ENCODE measurements at regions not wholly inside any gene's neighbourhood (a gene's known extent, or its start where the extent isn't known, plus 50 kb on each side); places are given as distances from the start of the nearest gene placed in this dataset.
A peak's percentile ranks its signal among the peaks of the same experiment; 100 is the strongest.

DNA sequence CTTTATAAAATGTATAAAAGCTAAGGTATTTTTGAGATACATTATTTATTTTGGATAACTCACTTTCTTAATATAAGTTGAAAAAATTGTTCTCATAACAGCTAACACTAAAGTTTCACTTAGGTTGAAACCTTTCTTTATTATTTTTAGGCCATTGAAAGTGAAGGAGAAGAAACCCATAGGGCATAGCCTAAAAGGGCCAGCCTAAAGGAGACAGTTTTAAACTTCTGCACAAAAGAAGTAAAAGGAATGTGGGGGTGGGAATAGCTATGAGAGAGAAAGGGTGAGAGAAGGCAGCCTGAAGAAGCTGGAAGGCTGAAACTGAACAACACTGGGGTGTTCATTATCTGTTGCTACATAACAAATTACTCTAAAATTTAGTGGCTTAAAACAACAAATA lies 57.6 kb upstream of the RAPGEF2 start:
- DNase-seq (ENCODE audit: low read depth): no peak
- no peak for TF ChIP-seq CTCF (conservative IDR thresholded peaks at IDR 0.05; ENCODE audit: low read depth, low read length)
- no peak overlapping the region for H3K4me3 ChIP-seq (ENCODE audit: low read length)

GRCh38 chr4:159046683-159047082 lies 56.2 kb upstream of the RAPGEF2 start:
- no peak for DNase-seq (ENCODE audit: low read depth)
- no peak for TF ChIP-seq CTCF (conservative IDR thresholded peaks at IDR 0.05; ENCODE audit: low read depth, low read length)
- H3K4me3 ChIP-seq (ENCODE audit: low read length): no peak overlapping the region

GRCh38 chr4:159047478-159048165 lies 55.3 kb upstream of the RAPGEF2 start:
- no peak overlapping the region for H3K4me3 ChIP-seq (ENCODE audit: low read length)
- no peak for TF ChIP-seq CTCF (conservative IDR thresholded peaks at IDR 0.05; ENCODE audit: low read depth, low read length)

DNA sequence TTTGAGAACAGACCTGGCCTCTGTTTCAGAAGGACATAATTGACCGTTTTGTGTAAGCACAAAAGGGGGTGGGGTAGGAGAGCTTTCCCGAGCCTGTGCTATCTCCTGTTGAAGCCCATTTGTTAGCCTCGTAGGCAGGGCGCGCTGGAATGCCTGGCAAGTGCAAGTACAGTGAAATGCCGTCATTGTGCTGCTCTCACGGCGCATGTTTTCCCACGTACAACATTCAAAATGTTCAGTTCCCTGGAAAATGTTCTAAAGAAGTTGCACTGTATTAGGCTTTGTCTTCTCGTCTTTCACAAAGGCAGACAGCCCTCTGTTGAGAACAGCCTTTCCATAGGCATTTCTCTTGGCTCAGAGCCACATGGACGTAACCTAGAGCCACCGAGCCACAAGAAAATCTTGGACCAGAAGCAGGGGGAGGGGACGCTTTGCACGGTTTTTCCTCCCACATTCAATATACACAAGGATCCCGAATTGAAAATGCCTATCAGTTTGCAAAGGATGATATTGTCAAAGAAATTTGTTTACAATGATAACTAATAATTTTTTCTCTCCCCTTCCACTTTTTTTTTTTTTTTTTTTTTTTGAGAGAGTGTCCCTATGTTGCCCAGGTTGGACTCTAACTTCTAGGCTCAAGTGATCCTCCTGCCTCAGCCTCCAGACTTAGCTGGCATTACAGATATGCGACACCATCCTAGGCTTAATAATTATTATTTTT lies 54.6 kb upstream of the RAPGEF2 start:
- DNase-seq (ENCODE audit: low read depth): peak; percentile 67
- H3K4me3 ChIP-seq (ENCODE audit: low read length): peak overlapping the region; percentile 25

More at GRCh38 chr4:159047478-159048165, 55.3 kb upstream of the RAPGEF2 start:
- DNase-seq (ENCODE audit: low read depth): no peak

DNA sequence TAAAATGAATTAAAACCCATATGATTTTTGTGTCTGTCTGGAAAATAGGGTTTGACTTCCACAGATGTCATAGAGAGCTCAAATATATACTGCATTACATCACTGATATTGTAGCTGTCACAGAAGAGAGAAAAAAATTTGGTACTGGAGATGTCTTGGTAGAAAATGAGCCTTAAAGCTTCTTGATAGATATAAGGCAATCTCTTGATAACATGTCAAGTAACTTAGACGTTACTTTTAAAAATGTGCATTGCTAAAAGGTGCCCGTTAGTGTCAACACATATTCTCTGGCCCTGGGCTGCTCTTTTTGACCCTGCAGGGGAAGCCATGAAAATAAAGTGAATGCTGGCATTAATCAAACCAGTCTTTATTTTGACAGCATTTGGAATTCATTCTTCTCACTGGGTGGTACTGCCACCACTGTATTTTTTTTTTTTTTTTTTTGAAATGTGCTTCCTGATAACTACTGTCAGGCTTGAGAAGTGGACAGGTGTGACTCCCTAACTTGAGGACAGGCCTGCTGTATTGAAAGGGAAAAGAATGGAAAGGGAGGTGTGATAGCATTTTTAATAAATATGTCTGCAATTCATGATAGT lies 53.0 kb upstream of the RAPGEF2 start:
- TF ChIP-seq CTCF (conservative IDR thresholded peaks at IDR 0.05; ENCODE audit: low read depth, low read length): no peak

More for the DNA sequence above, 54.6 kb upstream of the RAPGEF2 start:
- TF ChIP-seq CTCF (conservative IDR thresholded peaks at IDR 0.05; ENCODE audit: low read depth, low read length): no peak

GRCh38 chr4:159051245-159052071 lies 51.4 kb upstream of the RAPGEF2 start:
- DNase-seq (ENCODE audit: low read depth): no peak
- TF ChIP-seq CTCF (conservative IDR thresholded peaks at IDR 0.05; ENCODE audit: low read depth, low read length): no peak
- H3K4me3 ChIP-seq (ENCODE audit: low read length): no peak overlapping the region

More for the DNA sequence above, 53.0 kb upstream of the RAPGEF2 start:
- no peak for DNase-seq (ENCODE audit: low read depth)
- H3K4me3 ChIP-seq (ENCODE audit: low read length): no peak overlapping the region

Data from retinal pigment epithelial cell (primary cell).